ENCODE measurements at regions not wholly inside any gene's neighbourhood (a gene's known extent, or its start where the extent isn't known, plus 50 kb on each side); places are given as distances from the start of the nearest gene placed in this dataset.
"Not testable (repeated sequence)": the region's sequence is repeated elsewhere in the genome, so short reads cannot be mapped to it uniquely, and the experiment has no call there.

- DNase-seq: peak; percentile 13 to 16
Observed at GRCh38 chr5:79924936-79925893, 65.8 kb downstream of the MTX3 start.

GRCh38 chr5:79923431-79923830 lies 67.6 kb downstream of the MTX3 start:
- no peak for DNase-seq

GRCh38 chr5:79922626-79923025 lies 68.4 kb downstream of the MTX3 start:
- no peak for DNase-seq

GRCh38 chr5:79907452-79907851 lies 83.6 kb downstream of the MTX3 start:
- not testable (repeated sequence) for DNase-seq

GRCh38 chr5:79902571-79902970 lies 88.5 kb downstream of the MTX3 start:
- DNase-seq: not testable (repeated sequence)

- DNase-seq: no peak
Observed at GRCh38 chr5:79901631-79902030, 89.4 kb downstream of the MTX3 start.

GRCh38 chr5:79898611-79899010 lies 92.5 kb downstream of the MTX3 start:
- DNase-seq: no peak

- no peak for DNase-seq
Observed at GRCh38 chr5:79893976-79894375, 97.1 kb downstream of the MTX3 start.

- DNase-seq: no peak
Observed at GRCh38 chr5:79893485-79893884, 97.6 kb downstream of the MTX3 start.

GRCh38 chr5:79890930-79891249 lies 100.2 kb downstream of the MTX3 start:
- DNase-seq: no peak

GRCh38 chr5:79890119-79890929 lies 100.7 kb downstream of the MTX3 start:
- no peak for DNase-seq

GRCh38 chr5:79888643-79889042 lies 102.4 kb downstream of the MTX3 start:
- no peak for DNase-seq

- no peak for DNase-seq
Observed at GRCh38 chr5:79886925-79887655, 104.0 kb downstream of the MTX3 start.

- DNase-seq: no peak
Observed at GRCh38 chr5:79886456-79886855, 104.6 kb downstream of the MTX3 start.

GRCh38 chr5:79879880-79880279 lies 111.2 kb downstream of the MTX3 start:
- not testable (repeated sequence) for DNase-seq

- peak; percentile 63 to 66 for DNase-seq
Observed at GRCh38 chr5:79878721-79879336, 112.2 kb downstream of the MTX3 start.

- DNase-seq: no peak
Observed at GRCh38 chr5:79878136-79878679, 112.9 kb downstream of the MTX3 start.

GRCh38 chr5:79876456-79876855 lies 114.6 kb downstream of the MTX3 start:
- no peak for DNase-seq

GRCh38 chr5:79875230-79875629 lies 115.8 kb downstream of the MTX3 start:
- no peak for DNase-seq

GRCh38 chr5:79873187-79873586 lies 117.9 kb downstream of the MTX3 start:
- no peak for DNase-seq

- DNase-seq: no peak
Observed at GRCh38 chr5:79872291-79872690, 118.8 kb downstream of the MTX3 start.

- no peak for DNase-seq
Observed at GRCh38 chr5:79871364-79872120, 119.5 kb downstream of the MTX3 start.
